H1 (cell line): ENCODE measurements at regions not wholly inside any gene's neighbourhood (a gene's known extent, or its start where the extent isn't known, plus 50 kb on each side); places are given as distances from the start of the nearest gene placed in this dataset.

ENCODE experiments used
- CTCF ChIA-PET: fragments of 300-600 bp; sonication (Branson Sonifier 250); formaldehyde crosslinking; loops from one replicate; lab custom pipeline; 2021; ENCODE audit not compliant: partially characterized antibody; lab: Charles Lee
- POLR2A ChIA-PET: fragments of 300-600 bp; sonication (Branson Sonifier 250); formaldehyde crosslinking; loops from one replicate; lab custom pipeline; 2021; ENCODE audit warnings: inconsistent platforms; ENCODE audit not compliant: partially characterized antibody; lab: Charles Lee
- DNase-seq, 2 experiments: peaks; one replicate each; pipeline versions ENCODE4 v3.0.0 to v3.0.0-alpha.2; 2010 to 2022; ENCODE audit warnings: low spot score in 2 of 2, low read depth in 1 of 2, mixed read lengths in 1 of 2
- FAIRE-seq: peaks from 2 replicates; lab custom pipeline; 2011; peaks lifted over from hg19 to GRCh38; lab: Jason Lieb, UNC
- H2AFZ ChIP-seq: 2 replicates; pipeline ENCODE4 v1.8.1; 2012; ENCODE audit warnings: low read length, inconsistent platforms
- H2AK5ac ChIP-seq: 2 replicates; pipeline ENCODE4 v1.6.1; 2013; ENCODE audit warnings: low read depth, low read length
- H2BK120ac ChIP-seq: replicated peaks from 2 replicates; pipeline ENCODE3; 2013; ENCODE audit warnings: low read depth, low read length, inconsistent platforms
- H2BK12ac ChIP-seq: 2 replicates; pipeline ENCODE4 v1.6.1; 2013; ENCODE audit warnings: low read depth, low read length
- H2BK15ac ChIP-seq: 2 replicates; pipeline ENCODE4 v1.6.1; 2013; ENCODE audit warnings: low read length
- H2BK20ac ChIP-seq: 2 replicates; pipeline ENCODE4 v1.6.1; 2013; ENCODE audit warnings: low read length
- H2BK5ac ChIP-seq: 2 replicates; pipeline ENCODE4 v1.6.1; 2013; ENCODE audit warnings: low read depth, low read length
- H3K14ac ChIP-seq: 2 replicates; pipeline ENCODE4 v1.6.1; 2013; ENCODE audit warnings: inconsistent platforms; ENCODE audit not compliant: insufficient read length
- H3K18ac ChIP-seq: 2 replicates; pipeline ENCODE4 v1.6.1; 2013; ENCODE audit warnings: low read length; ENCODE audit errors: extremely low read depth
- H3K23ac ChIP-seq: 2 replicates; pipeline ENCODE4 v1.6.1; 2013; ENCODE audit warnings: inconsistent platforms; ENCODE audit not compliant: insufficient read length
- H3K23me2 ChIP-seq: 2 replicates; pipeline ENCODE4 v1.6.1; 2013; ENCODE audit warnings: low read depth, low read length
- H3K27ac ChIP-seq: 2 replicates; pipeline ENCODE4 v1.6.1; 2011; ENCODE audit warnings: low read depth, low read length, inconsistent platforms
- H3K27me3 ChIP-seq, 4 experiments: replicated peaks in 1 of 4; 1 replicate in 1 of 4; 2 replicates in 3 of 4; pipeline versions ENCODE4 v1.6.1 to v1.8.1; 2011 to 2013; ENCODE audit warnings: low read length in 3 of 4, mild to moderate bottlenecking in 3 of 4, inconsistent platforms in 2 of 4, mixed read lengths in 2 of 4, moderate library complexity in 1 of 4; ENCODE audit not compliant: control insufficient read depth in 3 of 4, insufficient read depth in 3 of 4; ENCODE audit errors: extremely low read depth in 1 of 4
- H3K36me3 ChIP-seq, 4 experiments: 2 replicates each; pipeline versions ENCODE4 v1.6.1 to v1.8.1; 2011 to 2013; ENCODE audit warnings: mild to moderate bottlenecking in 4 of 4, low read length in 3 of 4, moderate library complexity in 2 of 4, control low read depth in 1 of 4, inconsistent platforms in 1 of 4; ENCODE audit not compliant: insufficient read depth in 4 of 4, control insufficient read depth in 2 of 4
- H3K4ac ChIP-seq: replicated peaks from 2 replicates; pipeline ENCODE3; 2013; ENCODE audit warnings: low read length, low read depth, mixed read lengths, inconsistent platforms; ENCODE audit not compliant: insufficient read length
- H3K4me1 ChIP-seq, 4 experiments: replicated peaks in 1 of 4; 1 replicate in 1 of 4; 2 replicates in 3 of 4; pipeline versions ENCODE4 v1.6.1 to v1.8.1; 2011 to 2013; ENCODE audit warnings: low read length in 3 of 4, inconsistent platforms in 2 of 4, mixed read lengths in 1 of 4; ENCODE audit not compliant: insufficient read depth in 4 of 4, control insufficient read depth in 3 of 4
- H3K4me2 ChIP-seq, 2 experiments: 2 replicates each; pipeline versions ENCODE4 v1.6.1 to v1.8.1; 2011 to 2013; ENCODE audit warnings: low read depth in 2 of 2, low read length in 2 of 2, control low read depth in 1 of 2, inconsistent platforms in 1 of 2, mild to moderate bottlenecking in 1 of 2; ENCODE audit not compliant: insufficient read depth in 1 of 2
- H3K4me3 ChIP-seq, 4 experiments: fragments of 200-600, 300-600 bp in 1 of 4; sonication (generic), shearing (Covaris generic), sonication (Bioruptor Twin) in 1 of 4; 2 replicates each; pipeline versions ENCODE4 v1.5.1 to v1.8.1; 2011 to 2016; ENCODE audit warnings: low read length in 4 of 4, low read depth in 3 of 4, control low read depth in 2 of 4, inconsistent platforms in 2 of 4, mild to moderate bottlenecking in 2 of 4, mixed read lengths in 1 of 4, moderate library complexity in 1 of 4; ENCODE audit not compliant: insufficient read depth in 2 of 4; ENCODE audit errors: extremely low read depth in 1 of 4
- H3K56ac ChIP-seq: replicated peaks from 2 replicates; pipeline ENCODE3; 2013; ENCODE audit warnings: low read depth, mild to moderate bottlenecking, mixed read lengths, low read length, inconsistent platforms; ENCODE audit not compliant: insufficient read length
- H3K79me1 ChIP-seq: 2 replicates; pipeline ENCODE4 v1.6.1; 2013; ENCODE audit warnings: low read depth, low read length, control low read depth
- H3K79me2 ChIP-seq, 2 experiments: 2 replicates each; pipeline versions ENCODE4 v1.6.1 to v1.8.1; 2012 to 2013; ENCODE audit warnings: low read length in 2 of 2, mild to moderate bottlenecking in 2 of 2, inconsistent platforms in 1 of 2; ENCODE audit not compliant: insufficient read depth in 2 of 2, control insufficient read depth in 1 of 2
- H3K9ac ChIP-seq, 4 experiments: replicated peaks in 1 of 4; 1 replicate in 1 of 4; 2 replicates in 3 of 4; pipeline versions ENCODE4 v1.6.1 to v1.8.1; 2011 to 2013; ENCODE audit warnings: low read depth in 3 of 4, low read length in 3 of 4, control low read depth in 2 of 4, mild to moderate bottlenecking in 2 of 4, moderate library complexity in 2 of 4, inconsistent platforms in 1 of 4; ENCODE audit errors: extremely low read depth in 1 of 4
- H3K9me3 ChIP-seq, 2 experiments: 2 replicates each; pipeline versions ENCODE4 v1.6.1 to v1.8.1; 2012 to 2013; ENCODE audit warnings: mild to moderate bottlenecking in 2 of 2, moderate library complexity in 2 of 2, control low read depth in 1 of 2, inconsistent platforms in 1 of 2, low read depth in 1 of 2, low read length in 1 of 2, mixed read lengths in 1 of 2; ENCODE audit not compliant: insufficient read depth in 2 of 2
- H4K20me1 ChIP-seq, 2 experiments: replicated peaks in 1 of 2; 2 replicates each; pipeline versions ENCODE3 to v1.8.1; 2011 to 2013; ENCODE audit warnings: inconsistent platforms in 2 of 2, low read length in 2 of 2, mild to moderate bottlenecking in 1 of 2; ENCODE audit not compliant: insufficient read depth in 2 of 2, control insufficient read depth in 1 of 2
- H4K5ac ChIP-seq: 2 replicates; pipeline ENCODE4 v1.6.1; 2013; ENCODE audit warnings: low read length, low read depth, mixed read lengths, inconsistent platforms; ENCODE audit not compliant: insufficient read length
- H4K8ac ChIP-seq: 2 replicates; pipeline ENCODE4 v1.8.0; 2013; ENCODE audit warnings: mild to moderate bottlenecking, moderate library complexity, low read length, inconsistent platforms; ENCODE audit not compliant: insufficient read depth; ENCODE audit errors: extremely low read depth
- H4K91ac ChIP-seq: replicated peaks from 2 replicates; pipeline ENCODE3; 2013; ENCODE audit warnings: low read length, mixed read lengths, inconsistent platforms; ENCODE audit not compliant: insufficient read length
- ATF2 ChIP-seq: IDR thresholded peaks from 2 replicates; pipeline ENCODE4 v1.6.1; 2012; ENCODE audit warnings: low read length, inconsistent platforms
- CEBPB ChIP-seq: IDR thresholded peaks from 2 replicates; pipeline ENCODE4 v1.6.1; 2012; ENCODE audit warnings: low read depth, low read length
- CTBP2 ChIP-seq: IDR thresholded peaks from 2 replicates; pipeline ENCODE4 v1.7.0; 2011; ENCODE audit warnings: borderline replicate concordance, mild to moderate bottlenecking, moderate library complexity, mixed read lengths, low read length; ENCODE audit not compliant: insufficient read depth, insufficient read length
- GTF2F1 ChIP-seq: IDR thresholded peaks from 2 replicates; pipeline ENCODE4 v1.6.1; 2012; ENCODE audit warnings: low read depth, low read length, improper control_type of control experiment, borderline replicate concordance
- TBP ChIP-seq: IDR thresholded peaks from 2 replicates; pipeline ENCODE4 v1.6.1; 2011; ENCODE audit warnings: low read depth, low read length, improper control_type of control experiment
- WGBS, 2 experiments: shearing (Covaris generic) in 1 of 2; methylation state at CpG; one replicate each; pipeline versions ENCODE4 v1.1.6 to v1.1.7; 2013 to 2015; ENCODE audit warnings: low lambda C conversion rate in 2 of 2, mixed read lengths in 2 of 2, inconsistent platforms in 1 of 2, low coverage in 1 of 2, missing lambda C conversion rate in 1 of 2; ENCODE audit not compliant: insufficient replicate concordance in 2 of 2, insufficient coverage in 1 of 2, insufficient read length in 1 of 2; ENCODE audit errors: extremely low coverage in 1 of 2, missing lambda C conversion rate in 1 of 2; 5-methylcytosine and 5-hydroxymethylcytosine counted together

GRCh38 chr22:20641919-20642579 is 131.9 kb upstream of the SERPIND1 start:
- CTCF ChIA-PET = interaction anchor here (0.6 to 1.8 kb wide), 4 partner anchors 32 to 238 kb away, joined by 3 to 6 read pairs (median 4); no protein-coding TSS in a partner anchor
- no peak overlapping the region for H2AFZ ChIP-seq
- WGBS, 2 experiments = 87% methylated on average over 5 of the region's 5 CpGs; no CpG with 5 or more reads in 1 of the 2 experiments
- TF ChIP-seq GTF2F1 (no peak), CTBP2 (no peak), ATF2 (no peak), CEBPB (no peak), TBP (no peak)

More at GRCh38 chr22:20641919-20642579, 131.9 kb upstream of the SERPIND1 start:
- H2BK12ac ChIP-seq = no peak overlapping the region
- H2BK20ac ChIP-seq = no peak overlapping the region
- H2BK15ac ChIP-seq = no peak overlapping the region
- H3K4ac ChIP-seq = no peak overlapping the region
- H3K4me2 ChIP-seq = no peak overlapping the region
- H3K27ac ChIP-seq = no peak overlapping the region
- FAIRE-seq (no peak), DNase-seq (no peak)
- H3K9me3 ChIP-seq = no peaks in the 10 kb centered on the region
- no peak overlapping the region for H3K18ac ChIP-seq
- no peaks in the 10 kb centered on the region for H3K79me2 ChIP-seq
- no peaks in the 10 kb centered on the region for H4K20me1 ChIP-seq
- no peaks in the 10 kb centered on the region for H3K79me1 ChIP-seq
- H3K4me3 ChIP-seq = no peak overlapping the region
- no peak overlapping the region for H3K14ac ChIP-seq
- no peak overlapping the region for H4K5ac ChIP-seq
- no peak overlapping the region for H3K56ac ChIP-seq
- no peak overlapping the region for H2BK5ac ChIP-seq
- H3K9ac ChIP-seq = no peak overlapping the region
- H3K36me3 ChIP-seq = no peaks in the 10 kb centered on the region
- no peak overlapping the region for H4K91ac ChIP-seq
- no peak overlapping the region for H2AK5ac ChIP-seq
- H3K27me3 ChIP-seq = no peaks in the 10 kb centered on the region
- H3K23ac ChIP-seq = no peak overlapping the region
- POLR2A ChIA-PET = interaction anchor here (0.7 kb wide), 1 partner anchor 39 kb away, joined by 3 read pairs; no protein-coding TSS in a partner anchor
- H3K4me1 ChIP-seq = no peaks in the 10 kb centered on the region
- no peak overlapping the region for H4K8ac ChIP-seq
- H3K23me2 ChIP-seq = no peaks in the 10 kb centered on the region
- H2BK120ac ChIP-seq = no peak overlapping the region
